GM19438 (cell line): ENCODE measurements at regions not wholly inside any gene's neighbourhood (a gene's known extent, or its start where the extent isn't known, plus 50 kb on each side); places are given as distances from the start of the nearest gene placed in this dataset.

Source experiments
- ATAC-seq: cut with Tn5 transposase; IDR thresholded peaks from one replicate; pipeline ENCODE4 v1.9.1; 2021; ENCODE audit warnings: low read depth; ENCODE audit not compliant: unreplicated experiment

DNA sequence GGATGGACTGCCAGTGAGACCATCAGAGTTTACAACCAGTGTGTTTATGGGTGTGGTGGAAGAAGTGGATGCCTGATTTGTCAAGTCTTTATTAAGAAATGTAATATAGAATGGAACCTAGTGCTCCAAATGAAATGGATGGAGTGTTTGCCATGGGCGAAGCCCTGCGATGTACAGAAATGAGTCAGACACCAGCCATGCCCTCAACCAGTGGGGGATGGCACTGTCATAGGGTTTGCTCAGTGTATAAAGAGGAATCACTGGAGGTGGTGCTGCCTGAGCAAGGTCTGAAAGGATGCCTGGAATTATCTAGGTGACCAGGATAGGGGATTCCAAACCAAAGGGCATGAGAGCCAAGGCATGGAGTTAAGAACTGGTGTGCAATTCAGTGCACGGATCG lies 120.9 kb upstream of the MTNR1B start:
- ATAC-seq = no peak

DNA sequence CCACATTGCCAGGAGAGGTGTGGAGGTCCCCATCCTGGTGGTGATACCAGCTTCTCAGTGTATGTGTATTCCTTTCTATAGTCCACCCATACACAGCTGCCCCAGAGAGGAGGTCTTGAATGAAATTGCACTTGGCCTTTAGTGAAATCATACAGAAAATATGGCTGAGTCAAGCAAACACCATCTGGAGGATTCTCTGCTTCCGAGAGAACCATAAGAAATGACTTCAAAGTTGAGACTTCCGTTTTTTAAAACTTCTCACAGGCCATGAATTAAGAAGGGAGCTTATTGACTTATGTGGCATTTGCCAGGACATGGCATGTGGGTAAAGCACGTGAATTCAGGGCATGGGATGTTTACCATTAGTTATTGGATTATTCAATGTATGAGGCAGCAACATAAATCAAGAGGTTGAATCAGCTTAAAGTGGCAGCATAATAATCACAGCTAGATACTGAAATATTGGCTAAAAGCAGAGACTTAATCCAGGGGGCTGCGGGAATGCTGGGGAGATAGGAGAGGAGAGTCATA lies 119.1 kb upstream of the MTNR1B start:
- no peak for ATAC-seq

DNA sequence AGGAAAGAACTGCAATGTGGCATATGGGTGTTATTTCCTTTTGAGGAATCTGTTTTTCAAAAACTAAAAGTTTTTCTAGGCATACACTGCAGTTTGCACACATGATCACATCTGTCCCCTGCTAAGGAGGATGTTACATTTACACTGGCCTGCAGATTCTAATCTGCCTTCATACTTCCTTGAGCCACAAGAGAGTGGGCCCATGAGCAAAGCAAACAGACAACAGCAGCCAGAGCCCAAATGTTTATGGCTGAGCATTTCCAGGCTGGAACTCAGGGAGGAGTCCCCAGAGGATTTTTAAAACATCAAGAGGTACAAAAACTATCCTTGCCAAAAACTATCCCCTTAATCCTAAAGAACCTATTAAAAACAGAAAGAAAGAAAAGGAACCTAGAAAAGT lies 117.2 kb upstream of the MTNR1B start:
- ATAC-seq = no peak

DNA sequence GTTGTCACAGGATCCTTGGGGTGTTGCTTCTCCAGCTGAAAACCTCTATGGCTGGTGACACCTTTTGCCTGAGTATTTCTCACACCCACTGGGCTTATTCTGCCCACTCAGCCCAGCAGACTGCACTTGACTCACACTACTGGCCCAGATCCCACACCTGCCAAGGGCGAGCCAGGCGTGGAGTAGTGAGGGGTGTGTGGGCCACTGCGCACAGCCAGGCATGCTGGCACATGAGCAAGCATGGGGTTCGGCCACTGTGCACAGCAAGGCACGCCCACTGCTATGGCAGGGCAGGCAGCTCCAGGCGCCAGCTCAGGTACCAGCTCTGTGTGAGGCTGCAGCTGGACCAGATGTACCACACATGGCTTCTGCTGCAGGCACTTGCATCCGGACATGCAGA lies 116.5 kb upstream of the MTNR1B start:
- no peak for ATAC-seq

DNA sequence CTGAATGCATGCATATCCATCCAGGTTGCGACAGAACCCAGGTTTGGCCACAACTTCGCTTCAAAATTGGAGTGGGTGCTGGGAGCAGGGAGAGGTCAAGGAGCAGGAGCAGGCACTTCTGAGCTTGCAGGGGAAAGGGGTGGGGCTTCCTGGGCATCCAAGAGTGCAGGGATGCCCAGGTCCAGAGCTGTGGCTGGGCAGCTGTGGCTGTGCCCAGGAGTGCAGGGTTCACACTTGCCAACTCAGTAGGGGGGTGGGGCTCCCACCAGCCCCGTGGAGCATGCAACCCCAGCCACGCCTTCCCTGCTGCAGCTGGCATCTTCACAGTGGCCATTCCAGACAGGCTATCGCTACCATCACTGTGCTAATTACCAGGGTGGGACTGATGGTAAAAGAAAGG lies 115.3 kb upstream of the MTNR1B start:
- no peak for ATAC-seq

DNA sequence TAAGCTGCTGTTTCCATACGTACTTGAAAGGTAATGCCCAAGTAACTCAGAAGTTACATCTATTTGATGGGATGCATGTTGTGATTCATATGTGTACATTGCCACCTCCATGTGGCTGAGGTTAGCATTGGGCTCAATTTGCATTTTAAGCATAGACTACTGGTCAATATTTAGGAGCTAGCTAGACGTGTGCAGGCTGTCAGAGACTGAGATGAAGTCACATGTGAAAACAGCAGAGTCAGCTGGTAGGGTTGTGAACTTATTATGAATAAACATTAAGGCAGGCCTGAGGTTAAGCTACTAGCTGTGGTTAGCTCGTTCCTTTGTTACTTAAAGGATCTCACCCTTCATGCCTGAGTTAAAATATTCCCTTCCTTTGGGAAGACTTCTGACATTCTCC lies 114.5 kb upstream of the MTNR1B start:
- ATAC-seq = no peak

DNA sequence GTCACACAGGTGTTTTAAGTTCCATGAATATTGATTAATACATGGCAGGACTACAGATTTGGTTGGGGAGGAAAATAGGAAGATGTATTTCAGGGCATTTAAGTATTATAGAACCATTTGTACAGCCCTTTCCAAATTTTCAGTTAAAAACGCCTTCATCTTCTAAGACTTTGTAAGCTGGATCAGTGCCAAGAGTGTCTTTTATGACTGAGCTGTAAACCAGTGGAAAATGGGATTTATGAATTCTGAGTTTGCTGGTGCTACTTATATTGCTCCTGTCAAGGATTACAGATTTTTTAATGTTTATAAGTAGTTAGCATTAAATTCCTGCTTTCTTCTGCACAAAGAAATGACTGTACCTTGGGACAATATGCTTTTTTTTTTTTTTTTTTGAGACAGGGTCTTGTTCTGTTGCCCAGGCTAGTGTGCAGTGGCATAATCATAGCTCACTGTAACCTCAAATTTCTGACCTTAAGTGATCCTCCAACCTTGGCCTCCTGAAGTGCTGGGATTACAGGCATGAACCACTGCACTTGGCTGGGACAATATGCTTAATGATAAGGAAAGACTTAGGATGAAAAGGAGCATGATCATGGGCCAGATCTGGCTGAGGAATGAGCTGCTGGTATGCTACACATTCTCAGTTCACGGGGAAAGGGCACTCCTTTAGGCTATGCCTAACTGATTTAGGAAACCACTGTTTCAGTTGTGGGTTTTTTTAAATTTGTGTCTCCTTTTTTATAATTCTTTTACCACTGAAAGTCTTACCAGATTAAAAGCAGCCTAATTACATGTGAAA lies 113.6 kb upstream of the MTNR1B start:
- ATAC-seq = no peak

DNA sequence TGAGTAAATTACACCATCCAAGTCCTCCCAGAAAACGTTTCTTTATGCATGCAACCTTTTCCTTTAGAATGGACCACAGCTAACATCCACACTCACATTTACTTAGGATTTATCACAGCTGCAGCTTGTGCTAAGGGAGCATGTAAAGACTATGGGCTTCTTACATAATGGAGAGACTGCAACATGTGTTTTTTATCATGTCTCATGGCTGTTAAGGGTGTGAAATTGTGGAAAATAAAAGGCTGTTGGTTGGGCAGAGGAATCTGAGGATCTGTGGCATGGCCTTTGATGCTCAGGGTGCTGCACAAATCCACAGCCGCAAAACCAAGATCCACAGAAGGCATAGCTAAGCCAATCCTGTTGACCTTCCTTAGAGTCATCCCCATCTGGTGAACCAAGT lies 112.0 kb upstream of the MTNR1B start:
- ATAC-seq = no peak

DNA sequence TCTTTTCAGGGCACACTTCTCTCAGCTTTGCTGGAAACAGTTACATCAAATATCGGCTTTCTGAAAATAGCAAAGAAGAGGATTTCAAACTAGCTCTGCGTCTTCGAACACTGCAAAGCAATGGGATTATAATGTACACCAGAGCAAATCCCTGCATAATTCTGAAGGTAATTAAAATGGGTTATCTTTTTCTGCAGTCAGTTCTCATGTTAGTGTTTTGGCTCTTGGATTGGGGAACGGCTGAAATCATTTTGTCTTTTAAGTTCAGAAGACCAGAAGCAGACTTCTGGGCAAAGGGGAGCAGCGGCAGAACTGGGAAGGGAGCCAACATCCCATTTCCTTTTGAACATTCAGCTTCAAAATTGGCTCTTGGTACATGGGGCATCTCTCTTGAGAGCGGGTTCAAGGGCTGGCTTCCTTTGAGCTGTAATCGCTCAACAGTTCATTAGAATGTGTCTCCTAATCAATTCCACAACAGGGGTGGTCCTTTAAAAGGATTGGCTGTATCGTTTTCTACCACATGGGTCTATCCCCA lies 110.2 kb upstream of the MTNR1B start:
- no peak for ATAC-seq

DNA sequence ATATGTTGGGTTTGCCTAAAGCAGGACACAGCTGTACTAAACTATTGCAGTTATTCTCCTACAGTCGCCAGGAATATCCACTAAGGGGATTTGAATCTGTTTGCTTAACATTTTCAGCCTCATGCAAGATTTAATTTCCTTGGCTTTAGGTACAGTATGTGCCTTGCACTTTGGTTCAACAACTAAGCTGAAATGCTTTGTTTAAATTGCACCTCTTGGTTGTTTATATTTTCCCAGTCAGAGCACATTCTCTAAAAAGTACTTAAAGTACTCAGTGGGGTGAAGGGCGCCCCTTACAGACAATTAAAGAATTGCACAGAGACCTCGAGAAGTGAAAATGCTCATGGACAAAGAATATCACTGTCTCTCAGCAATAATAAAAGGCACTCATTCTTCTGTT lies 107.8 kb upstream of the MTNR1B start:
- no peak for ATAC-seq

DNA sequence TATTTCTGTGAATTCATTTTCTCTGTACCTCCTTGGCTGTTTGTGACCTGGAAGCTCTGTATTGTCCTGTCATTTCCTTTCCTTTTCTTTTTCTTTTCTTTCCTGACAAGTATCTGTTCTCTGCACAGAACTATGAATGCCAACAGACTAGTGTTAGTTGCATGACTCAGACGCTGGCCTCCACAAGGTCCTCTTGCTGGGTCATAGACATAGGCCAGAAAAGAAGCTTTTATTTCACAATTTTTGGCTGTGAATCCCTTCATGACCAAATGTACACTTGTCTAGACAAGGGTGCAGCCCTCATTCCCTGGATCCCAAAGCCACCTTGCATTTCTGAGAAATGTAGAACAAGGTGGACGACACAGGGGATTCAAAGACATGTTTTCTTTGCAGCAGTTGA lies 104.1 kb upstream of the MTNR1B start:
- no peak for ATAC-seq

DNA sequence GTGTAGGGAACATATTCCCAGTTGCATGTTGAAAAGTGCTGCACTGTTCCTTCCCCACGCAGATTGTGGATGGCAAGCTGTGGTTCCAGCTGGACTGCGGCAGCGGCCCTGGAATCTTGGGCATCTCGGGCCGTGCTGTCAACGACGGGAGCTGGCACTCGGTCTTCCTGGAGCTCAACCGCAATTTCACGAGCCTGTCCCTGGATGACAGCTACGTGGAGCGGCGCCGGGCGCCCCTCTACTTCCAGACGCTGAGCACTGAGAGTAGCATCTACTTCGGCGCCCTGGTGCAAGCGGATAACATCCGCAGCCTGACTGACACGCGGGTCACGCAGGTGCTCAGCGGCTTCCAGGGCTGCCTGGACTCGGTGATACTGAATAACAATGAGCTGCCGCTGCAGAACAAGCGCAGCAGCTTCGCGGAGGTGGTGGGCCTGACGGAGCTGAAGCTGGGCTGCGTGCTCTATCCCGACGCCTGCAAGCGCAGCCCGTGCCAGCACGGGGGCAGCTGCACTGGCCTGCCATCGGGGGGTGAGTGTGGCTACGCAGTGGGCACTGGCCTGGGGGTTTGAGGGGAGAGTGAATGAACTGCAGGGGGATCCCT lies 102.7 kb upstream of the MTNR1B start:
- ATAC-seq = no peak

DNA sequence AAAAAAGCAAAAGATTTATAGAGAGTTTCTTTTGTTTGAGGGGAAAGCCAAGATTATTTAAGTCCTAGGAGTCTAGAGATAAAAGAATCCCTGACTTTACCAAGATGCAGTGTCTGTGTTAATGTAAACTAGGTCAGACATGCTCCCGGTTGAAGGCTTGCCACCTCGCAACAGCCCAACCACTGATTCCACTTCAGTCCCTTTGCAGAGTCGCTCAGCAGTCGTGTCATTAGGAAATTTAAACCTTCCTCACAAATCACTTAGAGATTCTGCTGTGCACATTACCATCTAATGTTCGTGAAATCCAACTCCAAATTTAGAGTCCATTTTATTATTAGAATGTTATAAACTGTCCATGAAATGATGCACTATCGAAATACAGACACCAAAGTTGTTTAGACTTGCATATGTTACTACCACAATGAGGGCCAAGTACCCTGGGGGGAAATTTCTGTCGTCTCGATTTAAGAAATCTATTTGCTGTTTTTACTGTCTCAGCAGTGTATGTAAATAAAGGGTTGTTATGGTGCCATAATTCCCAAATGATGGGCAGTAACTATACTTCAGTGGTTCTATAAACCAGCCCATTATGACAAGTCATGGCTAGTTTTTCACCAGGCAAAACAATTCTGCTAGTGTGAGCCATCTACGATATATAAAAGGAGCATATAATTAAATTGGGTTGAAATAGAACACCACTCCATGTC lies 101.4 kb upstream of the MTNR1B start:
- ATAC-seq = no peak

DNA sequence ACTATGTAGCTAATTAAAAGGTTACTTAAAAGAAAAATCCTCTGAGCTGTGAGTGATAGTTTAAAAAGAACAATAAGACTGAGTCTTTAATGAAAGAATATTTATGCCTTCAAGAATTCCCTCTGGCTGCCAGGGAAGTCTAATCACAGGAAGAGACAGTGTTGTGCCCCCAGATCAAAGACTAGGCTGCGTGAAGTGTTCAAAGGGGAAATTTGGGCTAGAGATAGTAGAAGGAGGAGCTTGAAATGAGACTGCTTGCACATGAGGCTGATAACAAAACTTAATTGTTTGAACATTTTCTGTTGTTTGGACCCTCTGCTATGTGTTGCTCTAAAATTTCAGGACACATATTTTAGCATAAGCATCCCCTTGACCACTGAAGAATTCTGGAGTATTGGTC lies 99.7 kb upstream of the MTNR1B start:
- ATAC-seq = no peak

DNA sequence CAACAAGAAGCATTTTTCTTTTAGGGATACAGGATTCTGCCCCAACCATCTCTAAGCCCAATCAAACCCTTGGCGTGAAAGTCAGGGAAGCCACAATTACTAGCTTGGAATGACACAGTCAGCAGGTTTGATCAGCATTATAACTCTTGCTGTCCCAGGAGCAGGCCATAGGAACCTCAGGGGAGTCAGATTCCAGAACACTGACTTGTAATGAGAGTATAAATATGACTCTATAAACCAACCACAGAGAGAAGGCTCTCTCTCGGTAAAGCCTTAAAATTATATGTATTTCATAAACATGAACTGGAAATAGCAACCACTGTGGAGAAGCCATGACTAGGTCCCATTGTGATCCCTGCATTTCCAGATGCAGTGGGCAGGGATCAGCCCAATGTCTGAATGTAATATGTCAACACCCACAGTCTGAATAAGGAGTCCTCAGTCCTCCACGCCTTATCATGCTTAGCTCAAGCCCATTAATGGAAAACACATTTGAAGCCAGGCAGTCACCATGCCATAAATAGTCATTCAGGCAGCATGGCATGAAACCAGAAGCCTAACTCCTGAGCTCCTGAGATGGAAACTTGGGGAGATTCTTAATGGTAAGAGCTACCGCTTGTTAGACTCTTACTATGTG lies 99.1 kb upstream of the MTNR1B start:
- ATAC-seq = no peak

DNA sequence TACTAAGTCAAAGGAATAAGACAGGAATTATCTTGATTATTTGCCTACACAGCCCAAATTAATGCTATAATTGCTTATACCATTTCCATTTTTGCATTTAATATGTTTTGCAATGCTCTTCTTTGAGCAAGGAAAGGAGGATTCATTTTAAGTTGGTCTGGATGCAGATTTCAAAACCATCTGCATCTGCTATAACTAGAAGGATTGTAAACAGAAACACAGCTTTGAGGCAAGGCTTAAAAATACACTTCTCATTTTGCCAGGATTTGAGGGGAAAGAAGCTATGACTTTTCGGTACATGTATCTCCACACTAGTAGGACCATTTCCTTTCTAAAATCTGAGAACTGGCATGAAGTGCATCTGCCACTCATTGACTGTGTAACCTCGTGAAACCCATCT lies 95.9 kb upstream of the MTNR1B start:
- no peak for ATAC-seq

DNA sequence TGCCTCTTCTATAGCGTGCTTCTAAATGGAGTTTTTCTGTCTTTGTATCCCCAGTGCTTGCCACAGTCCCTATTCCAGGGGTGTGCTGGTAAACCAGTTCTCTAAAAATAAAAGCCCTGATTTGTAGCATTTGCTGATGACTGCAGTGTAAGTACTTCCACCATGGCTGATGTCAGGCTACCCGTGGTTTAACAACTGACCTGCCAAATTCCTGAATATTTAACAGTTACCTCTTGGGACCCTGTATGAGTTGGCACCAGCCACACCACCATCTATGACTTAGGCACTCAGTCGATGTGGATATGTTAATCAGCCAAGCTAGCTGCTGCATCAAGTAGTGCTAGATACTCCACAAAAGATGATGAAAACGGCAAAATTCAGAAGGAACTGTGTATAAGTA lies 94.0 kb upstream of the MTNR1B start:
- ATAC-seq = no peak

DNA sequence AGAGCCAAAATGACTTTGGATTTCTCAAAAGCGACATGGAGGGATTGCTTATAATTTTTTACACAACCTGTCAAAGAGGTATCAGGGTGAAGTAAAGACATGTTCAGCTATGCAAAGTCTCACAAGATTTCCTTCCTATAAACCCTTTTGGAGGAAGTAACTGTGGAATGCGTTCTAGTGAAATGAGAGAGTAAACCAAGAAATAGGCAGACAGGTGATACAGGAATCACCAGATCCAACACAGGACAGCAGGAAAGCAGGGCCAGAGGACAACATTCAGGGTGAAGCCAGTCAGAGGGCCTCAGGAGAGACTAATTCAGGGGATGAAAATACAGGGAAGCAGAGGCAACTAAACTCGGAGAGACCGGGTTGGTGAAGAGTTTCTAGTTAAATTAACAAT lies 90.4 kb upstream of the MTNR1B start:
- no peak for ATAC-seq

DNA sequence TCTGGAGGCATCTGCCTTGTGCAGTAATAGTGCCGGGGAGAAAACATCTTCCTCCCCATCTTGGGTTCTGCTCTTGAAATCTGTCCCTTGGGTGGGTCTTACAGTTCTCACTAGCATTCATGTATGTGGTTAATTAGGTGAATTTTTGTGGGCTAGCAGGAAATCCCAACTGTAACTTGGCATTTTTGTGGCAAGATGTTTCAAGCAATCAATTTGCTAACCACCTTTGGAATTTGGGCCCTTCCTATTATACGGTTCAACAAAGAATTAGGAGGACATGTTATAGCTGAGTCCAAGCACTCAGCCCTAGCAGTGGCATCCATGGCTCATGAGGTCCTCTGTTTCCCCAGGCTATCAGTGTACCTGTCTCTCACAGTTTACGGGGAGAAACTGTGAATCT lies 89.1 kb upstream of the MTNR1B start:
- ATAC-seq = no peak

DNA sequence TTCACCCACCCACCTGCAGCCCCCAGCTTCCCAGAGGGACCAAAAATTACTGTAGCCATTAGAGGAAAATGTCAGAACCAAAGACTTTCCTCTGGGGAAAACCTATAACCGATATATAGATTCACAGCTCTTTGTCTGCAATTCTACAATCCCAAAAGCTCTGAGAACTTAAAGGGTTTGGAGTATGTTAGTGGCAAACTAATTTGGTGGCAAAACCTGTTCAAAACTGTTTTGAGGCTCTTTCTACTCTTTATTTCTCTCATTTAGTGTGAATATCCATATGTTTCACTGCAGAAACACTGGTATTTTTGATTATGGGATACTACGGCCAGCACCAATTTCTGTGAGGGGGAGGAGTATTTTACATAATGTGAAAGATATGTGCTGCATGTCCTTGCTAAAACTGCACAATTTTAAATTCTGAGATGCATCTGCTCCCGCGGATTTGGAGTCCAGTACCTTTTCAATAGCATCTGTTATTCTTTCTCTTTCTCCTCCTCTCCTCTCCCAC lies 87.5 kb upstream of the MTNR1B start:
- no peak for ATAC-seq
